Peyer's patch (tissue), 4 donors: ENCODE measurements at regions not wholly inside any gene's neighbourhood (a gene's known extent, or its start where the extent isn't known, plus 50 kb on each side); places are given as distances from the start of the nearest gene placed in this dataset.
A peak's percentile ranks its signal among the peaks of the same experiment; 100 is the strongest.

Experiments
- DNase-seq, 3 donors: peaks; one replicate each; pipeline ENCODE4 v3.0.0-alpha.2; 2017 to 2019
- H3K27ac ChIP-seq, 4 donors: fragments of 200-600 bp; sonication (generic); one replicate each; pipeline ENCODE4 v1.5.1; 2016 to 2019
- H3K27me3 ChIP-seq, 2 donors: fragments of 200-600 bp; sonication (generic); one replicate each; pipeline ENCODE4 v1.5.1; 2019
- H3K36me3 ChIP-seq, 3 donors: fragments of 200-600 bp; sonication (generic); one replicate each; pipeline ENCODE4 v1.5.1; 2016 to 2019
- H3K4me1 ChIP-seq, 4 donors: fragments of 200-600 bp; sonication (generic); one replicate each; pipeline ENCODE4 v1.5.1; 2016 to 2019
- H3K4me3 ChIP-seq, 4 donors: fragments of 200-600 bp; sonication (generic); 1 replicate in 3 of 4; 2 replicates in 1 of 4; pipeline ENCODE4 v1.5.1; 2016 to 2019; ENCODE audit warnings: mild to moderate bottlenecking in 1 of 4
- H3K9me3 ChIP-seq, 4 donors: fragments of 200-600 bp; sonication (generic); one replicate each; pipeline ENCODE4 v1.5.1; 2016 to 2019; ENCODE audit warnings: mild to moderate bottlenecking in 1 of 4
- POLR2A ChIP-seq, 2 donors: fragments of 450-650 bp; IDR thresholded peaks; one replicate each; pipeline ENCODE4 v1.5.1; 2017; ENCODE audit warnings: antibody characterized with exemption in 2 of 2, mild to moderate bottlenecking in 2 of 2, moderate library complexity in 2 of 2
- TF ChIP-seq, protein P1 (sequence below), 6 experiments: fragments of 450-650 bp in 4 of 6; fragments of 200-600 bp in 2 of 6; sonication (generic) in 1 of 6; IDR thresholded peaks; one replicate each; pipeline ENCODE4 v1.5.1; 2017 to 2019; ENCODE audit warnings: antibody characterized with exemption in 6 of 6, mild to moderate bottlenecking in 3 of 6, moderate library complexity in 1 of 6

DNA sequence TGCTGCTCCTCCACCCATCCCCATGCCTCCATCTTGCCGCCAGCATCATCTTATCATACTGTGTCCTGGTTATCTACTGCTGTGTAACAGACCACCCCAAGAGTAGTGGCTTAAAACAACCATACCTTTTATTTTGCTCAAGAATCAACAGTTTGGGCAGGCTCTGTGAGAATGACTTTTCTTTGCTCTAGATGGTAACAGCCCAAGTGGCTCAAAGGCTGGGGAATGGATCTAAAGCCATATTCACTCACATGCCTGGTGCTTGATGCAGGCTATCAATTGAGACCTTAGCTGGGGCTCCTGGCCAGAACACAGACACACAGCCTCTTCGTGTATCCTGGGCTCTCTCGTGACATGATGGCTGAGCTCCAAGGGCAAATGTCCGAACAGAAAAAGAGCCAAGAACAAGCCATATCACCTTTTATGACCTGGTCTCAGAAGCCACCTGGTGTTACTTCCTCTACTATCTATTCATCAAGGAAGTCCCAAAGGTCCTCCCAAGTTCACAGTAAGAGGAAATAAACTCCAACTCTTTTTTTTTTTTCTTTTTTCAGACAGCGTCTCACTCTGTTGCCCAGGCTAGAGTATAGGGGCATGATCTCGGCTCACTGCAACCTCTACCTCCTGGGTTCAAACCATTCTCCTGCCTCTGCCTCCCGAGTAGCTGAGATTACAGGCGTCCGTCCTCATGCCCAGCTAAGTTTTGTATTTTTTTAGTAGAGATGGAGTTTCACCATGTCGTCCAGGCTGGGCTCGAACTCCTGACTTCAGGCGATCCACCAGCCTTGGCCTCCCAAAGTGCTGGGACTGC lies 159.3 kb upstream of the JARID2 start:
- TF ChIP-seq, protein P1, sequence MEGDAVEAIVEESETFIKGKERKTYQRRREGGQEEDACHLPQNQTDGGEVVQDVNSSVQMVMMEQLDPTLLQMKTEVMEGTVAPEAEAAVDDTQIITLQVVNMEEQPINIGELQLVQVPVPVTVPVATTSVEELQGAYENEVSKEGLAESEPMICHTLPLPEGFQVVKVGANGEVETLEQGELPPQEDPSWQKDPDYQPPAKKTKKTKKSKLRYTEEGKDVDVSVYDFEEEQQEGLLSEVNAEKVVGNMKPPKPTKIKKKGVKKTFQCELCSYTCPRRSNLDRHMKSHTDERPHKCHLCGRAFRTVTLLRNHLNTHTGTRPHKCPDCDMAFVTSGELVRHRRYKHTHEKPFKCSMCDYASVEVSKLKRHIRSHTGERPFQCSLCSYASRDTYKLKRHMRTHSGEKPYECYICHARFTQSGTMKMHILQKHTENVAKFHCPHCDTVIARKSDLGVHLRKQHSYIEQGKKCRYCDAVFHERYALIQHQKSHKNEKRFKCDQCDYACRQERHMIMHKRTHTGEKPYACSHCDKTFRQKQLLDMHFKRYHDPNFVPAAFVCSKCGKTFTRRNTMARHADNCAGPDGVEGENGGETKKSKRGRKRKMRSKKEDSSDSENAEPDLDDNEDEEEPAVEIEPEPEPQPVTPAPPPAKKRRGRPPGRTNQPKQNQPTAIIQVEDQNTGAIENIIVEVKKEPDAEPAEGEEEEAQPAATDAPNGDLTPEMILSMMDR (IDR thresholded peaks at IDR 0.05): peak in 3 of 6 experiments; percentile 16 to 23 (median 20)
- TF ChIP-seq POLR2A (IDR thresholded peaks at IDR 0.05): no peak
- H3K36me3 ChIP-seq: no peaks in the 10 kb centered on the region
- peak in 2 of 3 donors; percentile 67 for DNase-seq
- H3K4me1 ChIP-seq: peaks cover 0 to 3% (median 0%) of the 10 kb centered on the region in 4 donors
- no peak overlapping the region for H3K4me3 ChIP-seq
- no peaks in the 10 kb centered on the region for H3K27me3 ChIP-seq
- no peaks in the 10 kb centered on the region for H3K9me3 ChIP-seq
- H3K27ac ChIP-seq: peak overlapping the region in 1 of 4 donors; percentile 68

DNA sequence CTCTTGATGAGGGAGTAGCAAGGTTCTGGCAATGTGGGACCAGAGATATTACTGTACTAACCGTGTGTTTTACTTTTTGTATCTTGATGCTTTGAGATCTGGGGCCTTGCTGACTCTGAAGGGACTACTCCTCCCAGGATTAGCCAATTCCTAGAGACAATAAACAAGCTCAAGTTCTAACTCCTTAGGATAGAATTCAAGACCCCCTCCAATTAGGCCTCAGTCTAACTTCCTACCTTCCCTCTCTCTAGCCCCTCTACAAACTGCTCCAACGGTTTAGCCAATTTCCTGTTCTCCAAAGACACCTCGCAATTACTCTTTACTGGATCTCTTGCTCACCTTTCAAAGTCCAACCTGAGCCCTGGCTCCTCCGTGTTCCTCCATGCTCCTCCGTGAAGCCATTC lies 158.7 kb upstream of the JARID2 start:
- peak in 1 of 3 donors; percentile 58 for DNase-seq
- Histone ChIP-seq H3K27me3 (no peaks in the 10 kb centered on the region), H3K27ac (peak overlapping the region in 1 of 4 donors; percentile 68), H3K4me3 (no peak overlapping the region), H3K36me3 (no peaks in the 10 kb centered on the region), H3K4me1 (peaks cover 0 to 3% (median 0%) of the 10 kb centered on the region in 4 donors), H3K9me3 (no peaks in the 10 kb centered on the region)
- TF ChIP-seq, protein P1 (IDR thresholded peaks at IDR 0.05): no peak
- no peak for TF ChIP-seq POLR2A (IDR thresholded peaks at IDR 0.05)

DNA sequence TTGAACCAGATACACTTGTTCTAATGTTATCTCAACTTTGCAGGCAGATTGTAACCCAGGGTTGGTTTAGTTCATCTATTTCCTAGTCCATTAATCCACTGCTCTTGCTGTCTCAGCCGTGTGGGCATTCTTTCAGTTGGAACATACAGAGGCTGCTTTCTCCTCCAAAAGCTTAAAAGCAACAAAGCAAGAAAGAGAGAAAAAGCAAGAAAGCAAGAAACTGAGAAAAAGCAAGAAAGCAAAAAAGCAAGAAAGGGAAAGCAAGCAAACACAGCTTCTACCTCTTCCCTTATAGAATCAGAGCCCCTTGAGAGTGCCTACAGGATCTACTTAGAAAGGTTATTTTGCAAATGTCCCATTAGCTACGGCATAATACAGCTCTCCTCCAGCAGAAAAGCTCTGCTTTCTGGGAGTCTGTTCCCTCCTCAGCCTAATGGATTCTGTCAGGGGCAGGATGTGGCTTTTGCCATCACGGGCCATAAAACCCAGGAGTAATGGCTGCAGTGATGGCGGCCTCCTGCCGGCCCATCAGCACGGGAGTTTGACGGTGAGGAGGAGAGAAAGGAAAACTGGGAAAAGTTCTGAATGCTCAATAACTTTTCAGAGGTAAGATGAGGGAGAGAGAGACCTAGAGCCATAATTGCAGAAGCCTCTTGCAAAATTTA lies 156.8 kb upstream of the JARID2 start:
- no peak for DNase-seq
- no peak for TF ChIP-seq POLR2A (IDR thresholded peaks at IDR 0.05)
- TF ChIP-seq, protein P1 (IDR thresholded peaks at IDR 0.05): no peak
- no peak overlapping the region for H3K27ac ChIP-seq
- H3K9me3 ChIP-seq: no peaks in the 10 kb centered on the region
- no peaks in the 10 kb centered on the region for H3K36me3 ChIP-seq
- H3K27me3 ChIP-seq: no peaks in the 10 kb centered on the region
- peaks cover 0 to 3% (median 0%) of the 10 kb centered on the region in 4 donors for H3K4me1 ChIP-seq
- no peak overlapping the region for H3K4me3 ChIP-seq

DNA sequence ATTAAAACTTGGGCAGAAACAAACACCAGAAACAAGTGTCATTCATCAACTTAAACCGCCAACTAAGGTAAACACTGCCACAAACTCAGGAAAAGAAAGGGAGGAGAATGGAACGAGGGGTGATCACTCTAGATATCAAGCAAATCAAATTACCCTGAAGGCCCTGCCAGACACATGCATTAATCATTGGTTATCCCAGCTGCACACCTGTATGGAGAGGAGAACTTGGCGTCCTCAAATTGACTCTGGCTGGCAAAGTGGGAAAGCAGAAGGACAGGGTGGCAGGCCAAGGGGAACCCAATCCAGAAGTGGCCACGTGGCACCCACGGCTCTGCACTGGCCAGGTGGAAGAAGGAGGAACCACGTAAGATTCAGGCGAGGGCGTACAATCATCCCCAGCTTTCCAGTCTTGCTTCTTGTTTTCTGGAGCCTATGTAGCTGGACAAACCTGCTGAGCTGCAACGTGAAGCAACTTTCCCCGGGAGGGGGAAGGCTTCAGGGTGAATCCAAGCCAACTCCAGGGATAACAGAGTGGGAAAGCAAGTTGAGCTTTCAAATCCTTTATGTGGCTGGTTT lies 156.2 kb upstream of the JARID2 start:
- Histone ChIP-seq H3K36me3 (no peaks in the 10 kb centered on the region), H3K9me3 (no peaks in the 10 kb centered on the region), H3K4me1 (peaks cover 0 to 3% (median 0%) of the 10 kb centered on the region in 4 donors), H3K4me3 (no peak overlapping the region), H3K27me3 (no peaks in the 10 kb centered on the region), H3K27ac (no peak overlapping the region)
- TF ChIP-seq, protein P1 (IDR thresholded peaks at IDR 0.05): no peak
- no peak for TF ChIP-seq POLR2A (IDR thresholded peaks at IDR 0.05)
- DNase-seq: no peak

DNA sequence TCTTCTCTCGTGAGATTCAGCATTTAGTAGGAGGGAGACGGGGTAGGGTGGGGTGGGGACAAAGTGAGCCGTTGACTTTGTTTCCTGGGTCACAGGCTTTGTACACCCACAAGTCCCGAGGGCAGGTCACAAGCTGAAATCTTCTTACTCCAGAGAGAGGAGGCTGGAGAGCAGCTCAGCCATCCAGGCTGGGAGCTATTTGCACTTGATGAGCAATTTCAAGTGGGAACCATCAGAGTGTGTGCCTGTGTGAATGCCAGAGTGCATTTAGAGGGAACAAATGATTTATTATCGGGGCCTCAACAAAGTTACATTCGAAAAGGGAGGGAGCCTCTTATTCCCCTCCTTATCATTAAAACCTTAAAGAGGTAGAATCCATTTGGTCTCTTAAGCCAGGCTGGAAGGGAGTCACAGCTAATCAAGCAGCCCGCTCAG lies 155.7 kb upstream of the JARID2 start:
- Histone ChIP-seq H3K4me1 (peaks cover 0 to 3% (median 0%) of the 10 kb centered on the region in 4 donors), H3K4me3 (no peak overlapping the region), H3K27me3 (no peaks in the 10 kb centered on the region), H3K36me3 (no peaks in the 10 kb centered on the region), H3K9me3 (no peaks in the 10 kb centered on the region), H3K27ac (no peak overlapping the region)
- TF ChIP-seq, protein P1 (IDR thresholded peaks at IDR 0.05): no peak
- no peak for TF ChIP-seq POLR2A (IDR thresholded peaks at IDR 0.05)
- DNase-seq: no peak
